ENCODE measurements at regions not wholly inside any gene's neighbourhood (a gene's known extent, or its start where the extent isn't known, plus 50 kb on each side); places are given as distances from the start of the nearest gene placed in this dataset.
A peak's percentile ranks its signal among the peaks of the same experiment; 100 is the strongest.

DNA sequence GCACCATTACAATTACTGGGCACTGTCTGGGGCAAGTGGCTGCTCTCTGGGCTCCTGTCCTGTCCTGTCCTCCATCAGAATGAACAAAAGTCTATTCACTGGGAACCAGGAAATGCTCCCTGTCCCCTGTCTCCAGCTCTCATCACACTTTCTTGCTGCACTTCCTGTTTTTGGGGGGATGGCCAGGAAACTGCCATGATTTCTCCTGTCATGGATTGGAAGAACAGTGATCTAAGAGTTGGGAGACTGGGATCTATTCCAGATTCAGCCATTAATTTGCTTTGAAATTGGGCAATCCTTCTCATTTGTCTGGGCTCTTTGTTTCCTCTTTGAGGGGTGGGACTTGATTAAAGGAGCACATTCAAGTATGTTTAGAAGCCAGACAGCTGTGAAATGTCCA is 61.4 kb upstream of the KIRREL3 start:
- no peaks in the 10 kb centered on the region for H3K9me3 ChIP-seq (ENCODE audit: control insufficient read depth in 4 of 4, insufficient read depth in 3 of 4, low read length in 3 of 4)
- no peak overlapping the region for H3K4me3 ChIP-seq
- no peak overlapping the region for H3K9ac ChIP-seq (ENCODE audit: insufficient read depth in 1 of 2, low read length in 2 of 2)
- H3K27me3 ChIP-seq (ENCODE audit: control insufficient read depth in 3 of 3, insufficient read depth in 3 of 3, low read length in 2 of 3), result no peaks in the 10 kb centered on the region
- H3K27ac ChIP-seq (ENCODE audit: low read depth in 1 of 2, low read length in 1 of 2), result no peak overlapping the region
- ATAC-seq (ENCODE audit: insufficient read depth, low FRiP score) (no peak), DNase-seq (peak in 2 of 3 donors; percentile 51 to 76)
- no peaks in the 10 kb centered on the region for H3K36me3 ChIP-seq (ENCODE audit: control insufficient read depth in 4 of 4, insufficient read depth in 4 of 4, low read length in 4 of 4)
- no peak for TF ChIP-seq CTCF (IDR thresholded peaks at IDR 0.05; ENCODE audit: control extremely low read depth, extremely low read depth)
- H3K4me1 ChIP-seq (ENCODE audit: control insufficient read depth in 5 of 5, insufficient read depth in 5 of 5, low read length in 5 of 5), result no peaks in the 10 kb centered on the region

DNA sequence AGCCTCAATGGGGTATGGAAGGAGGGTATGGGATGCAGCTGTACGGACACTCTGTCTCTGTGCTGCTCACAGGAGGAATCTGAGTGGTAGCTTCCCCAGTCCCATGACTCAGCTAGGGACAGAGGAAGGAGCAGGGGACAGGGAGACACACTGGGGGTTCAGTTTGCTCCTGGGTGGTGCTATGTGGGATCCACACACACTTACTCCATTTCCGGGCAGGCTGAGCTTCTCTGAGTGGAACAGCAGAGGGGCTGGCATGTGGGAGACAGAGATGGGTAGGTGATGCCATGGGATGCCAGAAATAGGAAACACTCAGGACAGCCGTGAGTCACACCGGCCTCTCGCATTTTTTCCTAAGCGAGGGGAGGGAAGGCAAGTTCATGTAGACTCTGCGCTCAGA is 59.2 kb upstream of the KIRREL3 start:
- no peak for TF ChIP-seq CTCF (IDR thresholded peaks at IDR 0.05; ENCODE audit: control extremely low read depth, extremely low read depth)
- Histone ChIP-seq H3K4me3 (no peak overlapping the region), H3K27ac (ENCODE audit: low read depth in 1 of 2, low read length in 1 of 2) (no peak overlapping the region), H3K36me3 (ENCODE audit: control insufficient read depth in 4 of 4, insufficient read depth in 4 of 4, low read length in 4 of 4) (no peaks in the 10 kb centered on the region), H3K27me3 (ENCODE audit: control insufficient read depth in 3 of 3, insufficient read depth in 3 of 3, low read length in 2 of 3) (no peaks in the 10 kb centered on the region), H3K9ac (ENCODE audit: insufficient read depth in 1 of 2, low read length in 2 of 2) (no peak overlapping the region), H3K9me3 (ENCODE audit: control insufficient read depth in 4 of 4, insufficient read depth in 3 of 4, low read length in 3 of 4) (no peaks in the 10 kb centered on the region), H3K4me1 (ENCODE audit: control insufficient read depth in 5 of 5, insufficient read depth in 5 of 5, low read length in 5 of 5) (no peaks in the 10 kb centered on the region)
- WGBS, 2 donors, result 86 to 90% methylated on average over 7 of the region's 7 CpGs
- DNase-seq, result no peak
- no peak for ATAC-seq (ENCODE audit: insufficient read depth, low FRiP score)

GRCh38 chr11:127059286-127059685 is 58.7 kb upstream of the KIRREL3 start:
- ATAC-seq (ENCODE audit: insufficient read depth, low FRiP score), result no peak
- no peak for TF ChIP-seq CTCF (IDR thresholded peaks at IDR 0.05; ENCODE audit: control extremely low read depth, extremely low read depth)
- Histone ChIP-seq H3K4me3 (no peak overlapping the region), H3K27me3 (ENCODE audit: control insufficient read depth in 3 of 3, insufficient read depth in 3 of 3, low read length in 2 of 3) (no peaks in the 10 kb centered on the region), H3K9ac (ENCODE audit: insufficient read depth in 1 of 2, low read length in 2 of 2) (no peak overlapping the region), H3K4me1 (ENCODE audit: control insufficient read depth in 5 of 5, insufficient read depth in 5 of 5, low read length in 5 of 5) (no peaks in the 10 kb centered on the region), H3K36me3 (ENCODE audit: control insufficient read depth in 4 of 4, insufficient read depth in 4 of 4, low read length in 4 of 4) (no peaks in the 10 kb centered on the region), H3K27ac (ENCODE audit: low read depth in 1 of 2, low read length in 1 of 2) (no peak overlapping the region), H3K9me3 (ENCODE audit: control insufficient read depth in 4 of 4, insufficient read depth in 3 of 4, low read length in 3 of 4) (no peaks in the 10 kb centered on the region)
- WGBS, 2 donors, result 83% methylated on average over 11 of the region's 11 CpGs
- DNase-seq, result no peak

GRCh38 chr11:127058524-127058923 is 58.0 kb upstream of the KIRREL3 start:
- Histone ChIP-seq H3K27me3 (ENCODE audit: control insufficient read depth in 3 of 3, insufficient read depth in 3 of 3, low read length in 2 of 3) (no peaks in the 10 kb centered on the region), H3K36me3 (ENCODE audit: control insufficient read depth in 4 of 4, insufficient read depth in 4 of 4, low read length in 4 of 4) (no peaks in the 10 kb centered on the region), H3K9me3 (ENCODE audit: control insufficient read depth in 4 of 4, insufficient read depth in 3 of 4, low read length in 3 of 4) (no peaks in the 10 kb centered on the region), H3K9ac (ENCODE audit: insufficient read depth in 1 of 2, low read length in 2 of 2) (no peak overlapping the region), H3K4me1 (ENCODE audit: control insufficient read depth in 5 of 5, insufficient read depth in 5 of 5, low read length in 5 of 5) (no peaks in the 10 kb centered on the region), H3K27ac (ENCODE audit: low read depth in 1 of 2, low read length in 1 of 2) (no peak overlapping the region), H3K4me3 (no peak overlapping the region)
- WGBS, 2 donors, result 92 to 96% methylated on average over 2 of the region's 2 CpGs
- no peak for TF ChIP-seq CTCF (IDR thresholded peaks at IDR 0.05; ENCODE audit: control extremely low read depth, extremely low read depth)
- ATAC-seq (ENCODE audit: insufficient read depth, low FRiP score) (no peak), DNase-seq (no peak)
